ENCODE measurements at regions not wholly inside any gene's neighbourhood (a gene's known extent, or its start where the extent isn't known, plus 50 kb on each side); places are given as distances from the start of the nearest gene placed in this dataset.
"Not testable (repeated sequence)": the region's sequence is repeated elsewhere in the genome, so short reads cannot be mapped to it uniquely, and the experiment has no call there.

DNA sequence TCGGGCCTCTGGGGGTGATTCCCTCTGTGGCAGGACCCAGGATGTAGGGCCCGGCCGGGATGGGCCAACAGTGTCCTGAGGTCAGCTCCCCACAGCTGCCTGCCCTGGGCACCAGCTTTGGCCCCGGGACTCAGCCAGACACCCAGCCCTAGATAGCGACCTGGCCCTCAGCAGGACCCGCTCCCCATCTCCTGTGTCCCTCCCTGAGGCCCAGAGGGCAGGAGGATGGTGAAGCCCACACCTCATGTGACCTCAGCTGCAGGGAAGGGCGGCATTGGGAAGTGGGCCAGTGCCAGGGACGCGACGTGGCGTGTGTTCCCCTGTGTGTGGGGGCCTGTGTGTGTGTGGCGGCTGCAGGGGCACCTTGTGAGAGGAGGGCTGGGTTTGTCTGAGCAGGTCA, 115.6 kb downstream of the TMEM121 start:
- H3K36me3 ChIP-seq (ENCODE audit: insufficient read depth, low read length); H2AFZ ChIP-seq (ENCODE audit: low read depth, low read length); H3K9me3 ChIP-seq (ENCODE audit: low read length); H3K4me1 ChIP-seq (ENCODE audit: insufficient read depth, low read length); H3K4me3 ChIP-seq (ENCODE audit: low read length): not testable (repeated sequence)
- peaks cover 19% of the 10 kb centered on the region for H3K27me3 ChIP-seq (ENCODE audit: insufficient read depth, low read length)

DNA sequence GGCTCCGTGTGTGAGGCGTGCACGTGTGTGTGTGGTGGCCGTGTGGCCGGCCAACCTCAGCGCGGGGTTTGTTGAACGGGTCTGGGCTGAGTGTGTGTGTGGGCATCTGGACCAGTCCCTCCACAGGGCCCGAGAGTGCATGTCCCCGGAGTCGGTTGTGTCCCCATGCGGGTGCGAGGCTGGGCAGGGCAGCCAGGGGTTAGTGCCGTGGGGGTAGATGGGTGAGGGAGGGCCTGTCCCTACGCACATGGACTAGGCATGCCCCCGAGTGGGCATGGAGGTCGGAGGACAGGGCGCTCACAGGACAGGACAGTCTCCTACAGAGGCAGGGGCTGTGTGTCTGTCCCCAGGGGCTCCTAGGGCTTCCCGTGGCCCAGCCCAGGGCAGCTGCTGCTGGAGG, 116.1 kb downstream of the TMEM121 start:
- not testable (repeated sequence) for H3K4me3 ChIP-seq (ENCODE audit: low read length); H3K9me3 ChIP-seq (ENCODE audit: low read length); H3K36me3 ChIP-seq (ENCODE audit: insufficient read depth, low read length); H3K4me1 ChIP-seq (ENCODE audit: insufficient read depth, low read length); H2AFZ ChIP-seq (ENCODE audit: low read depth, low read length)
- H3K27me3 ChIP-seq (ENCODE audit: insufficient read depth, low read length): peaks cover 19% of the 10 kb centered on the region

DNA sequence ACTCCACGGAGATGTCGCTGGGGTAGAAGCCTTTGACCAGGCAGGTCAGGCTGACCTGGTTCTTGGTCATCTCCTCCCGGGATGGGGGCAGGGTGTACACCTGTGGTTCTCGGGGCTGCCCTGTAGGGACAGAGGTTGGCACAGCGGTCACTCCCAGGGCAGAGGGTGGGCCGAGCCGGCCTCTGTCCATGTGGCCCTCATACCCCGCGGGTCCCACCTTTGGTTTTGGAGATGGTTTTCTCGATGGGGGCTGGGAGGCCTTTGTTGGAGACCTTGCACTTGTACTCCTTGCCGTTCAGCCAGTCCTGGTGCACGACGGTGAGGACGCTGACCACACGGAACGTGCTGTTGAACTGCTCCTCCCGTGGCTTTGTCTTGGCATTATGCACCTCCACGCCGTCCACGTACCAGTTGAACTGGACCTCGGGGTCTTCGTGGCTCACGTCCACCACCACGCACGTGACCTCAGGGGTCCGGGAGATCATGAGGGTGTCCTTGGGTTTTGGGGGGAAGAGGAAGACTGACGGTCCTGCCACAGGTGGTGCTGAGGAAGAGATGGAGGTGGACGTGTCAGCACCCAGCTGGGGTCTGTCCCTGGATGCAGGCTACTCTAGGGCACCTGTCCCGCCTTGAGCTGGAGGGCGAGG, 117.1 kb downstream of the TMEM121 start:
- H3K27me3 ChIP-seq (ENCODE audit: insufficient read depth, low read length): peaks cover 24% of the 10 kb centered on the region
- not testable (repeated sequence) for H2AFZ ChIP-seq (ENCODE audit: low read depth, low read length); H3K4me3 ChIP-seq (ENCODE audit: low read length); H3K36me3 ChIP-seq (ENCODE audit: insufficient read depth, low read length); H3K4me1 ChIP-seq (ENCODE audit: insufficient read depth, low read length); H3K9me3 ChIP-seq (ENCODE audit: low read length)

DNA sequence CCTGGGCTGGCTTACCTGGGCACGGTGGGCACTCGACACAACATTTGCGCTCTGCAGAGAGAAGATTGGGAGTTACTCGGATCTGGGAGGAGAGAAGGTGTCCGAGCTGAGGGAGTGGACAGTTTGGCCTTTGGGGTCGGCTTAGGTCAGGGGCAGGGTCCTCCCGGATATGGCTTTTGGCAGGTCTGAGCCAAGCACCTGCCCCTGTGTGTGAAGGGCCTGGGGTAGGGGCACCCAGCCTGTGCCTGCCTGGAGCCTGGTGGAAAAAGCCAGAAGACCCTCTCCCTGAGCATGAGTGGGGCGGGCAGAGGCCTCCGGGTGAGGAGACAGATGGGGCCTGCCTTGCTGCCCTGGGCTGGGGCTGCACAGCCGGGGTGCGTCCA, 117.7 kb downstream of the TMEM121 start:
- H3K4me1 ChIP-seq (ENCODE audit: insufficient read depth, low read length); H3K9me3 ChIP-seq (ENCODE audit: low read length); H3K4me3 ChIP-seq (ENCODE audit: low read length); H2AFZ ChIP-seq (ENCODE audit: low read depth, low read length); H3K36me3 ChIP-seq (ENCODE audit: insufficient read depth, low read length): not testable (repeated sequence)
- H3K27me3 ChIP-seq (ENCODE audit: insufficient read depth, low read length): peaks cover 24% of the 10 kb centered on the region

DNA sequence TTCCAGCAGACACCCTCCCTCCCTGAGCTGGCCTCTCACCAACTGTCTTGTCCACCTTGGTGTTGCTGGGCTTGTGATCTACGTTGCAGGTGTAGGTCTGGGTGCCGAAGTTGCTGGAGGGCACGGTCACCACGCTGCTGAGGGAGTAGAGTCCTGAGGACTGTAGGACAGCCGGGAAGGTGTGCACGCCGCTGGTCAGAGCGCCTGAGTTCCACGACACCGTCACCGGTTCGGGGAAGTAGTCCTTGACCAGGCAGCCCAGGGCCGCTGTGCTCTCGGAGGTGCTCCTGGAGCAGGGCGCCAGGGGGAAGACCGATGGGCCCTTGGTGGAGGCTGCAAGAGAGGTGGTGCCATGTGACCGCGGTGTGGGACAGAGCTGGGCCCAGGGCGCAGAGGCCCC, 118.1 kb downstream of the TMEM121 start:
- H3K4me3 ChIP-seq (ENCODE audit: low read length); H2AFZ ChIP-seq (ENCODE audit: low read depth, low read length); H3K4me1 ChIP-seq (ENCODE audit: insufficient read depth, low read length); H3K9me3 ChIP-seq (ENCODE audit: low read length); H3K36me3 ChIP-seq (ENCODE audit: insufficient read depth, low read length): not testable (repeated sequence)
- peaks cover 24% of the 10 kb centered on the region for H3K27me3 ChIP-seq (ENCODE audit: insufficient read depth, low read length)

DNA sequence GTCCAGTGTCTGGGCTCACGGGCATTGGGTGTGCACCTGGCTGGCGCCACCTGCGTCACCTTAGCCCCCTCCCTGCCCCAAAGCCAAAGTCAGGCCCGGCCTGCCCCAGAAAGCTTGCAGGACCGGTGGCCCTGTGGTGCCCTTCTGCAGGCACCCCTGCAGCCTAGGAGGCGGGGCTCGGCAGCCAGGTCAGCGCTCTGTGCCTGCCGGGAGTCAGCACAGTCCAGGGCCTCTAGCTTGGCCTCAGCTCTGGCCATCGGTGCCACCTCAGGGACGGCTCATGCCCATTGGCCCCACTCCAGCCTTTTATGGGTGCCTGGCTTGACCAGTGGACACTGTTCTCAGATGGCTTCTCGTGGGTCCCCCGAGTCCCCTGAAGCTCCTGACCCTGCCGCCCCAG, 118.5 kb downstream of the TMEM121 start:
- H3K4me1 ChIP-seq (ENCODE audit: insufficient read depth, low read length); H3K9me3 ChIP-seq (ENCODE audit: low read length): not testable (repeated sequence)

DNA sequence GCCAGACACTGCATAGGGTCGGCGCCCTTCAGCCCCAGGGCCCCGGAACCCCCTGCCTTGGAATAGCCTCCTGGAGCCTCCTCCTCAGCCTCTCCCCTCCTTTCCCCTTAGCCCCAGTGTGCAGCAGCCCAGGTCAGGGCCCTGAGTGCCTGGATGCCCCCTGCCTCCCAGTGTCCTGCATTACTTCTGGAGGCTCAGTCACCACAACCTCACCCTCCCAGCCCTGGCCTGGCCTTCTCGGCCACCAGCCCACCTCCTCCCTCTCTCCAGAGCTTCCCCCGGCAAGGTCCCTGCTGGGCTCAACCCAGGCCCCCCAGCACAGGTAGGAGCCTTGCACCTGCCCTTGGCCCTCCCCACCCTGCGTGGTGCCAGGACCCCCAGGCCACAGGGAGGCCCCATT, 119.0 kb downstream of the TMEM121 start:
- not testable (repeated sequence) for H3K4me1 ChIP-seq (ENCODE audit: insufficient read depth, low read length); H3K9me3 ChIP-seq (ENCODE audit: low read length); H3K4me3 ChIP-seq (ENCODE audit: low read length); H2AFZ ChIP-seq (ENCODE audit: low read depth, low read length); H3K36me3 ChIP-seq (ENCODE audit: insufficient read depth, low read length)
- H3K27me3 ChIP-seq (ENCODE audit: insufficient read depth, low read length): peaks cover 23% of the 10 kb centered on the region

More for the DNA sequence above, 118.5 kb downstream of the TMEM121 start:
- H3K4me3 ChIP-seq (ENCODE audit: low read length); H2AFZ ChIP-seq (ENCODE audit: low read depth, low read length); H3K36me3 ChIP-seq (ENCODE audit: insufficient read depth, low read length): not testable (repeated sequence)
- H3K27me3 ChIP-seq (ENCODE audit: insufficient read depth, low read length): peaks cover 24% of the 10 kb centered on the region

DNA sequence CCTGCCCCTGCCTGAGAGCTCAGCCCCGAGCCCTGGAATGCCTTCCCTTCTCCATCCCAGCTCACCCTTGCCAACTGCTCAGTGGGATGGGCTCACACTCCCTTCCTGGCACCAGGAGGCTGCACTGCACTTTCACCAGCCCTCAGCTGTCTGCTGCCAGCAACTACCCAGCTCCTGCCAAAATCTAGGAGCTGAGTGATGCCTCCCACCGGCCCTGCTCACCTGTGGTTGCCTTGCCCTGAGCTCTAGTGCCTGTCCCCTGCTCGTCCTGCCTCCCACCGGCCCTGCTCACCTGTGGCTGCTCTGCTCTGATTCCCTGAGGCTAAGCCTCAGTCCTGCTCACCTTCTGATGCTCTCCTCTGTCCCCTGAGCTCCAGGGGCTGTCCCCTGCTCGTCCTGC, 119.8 kb downstream of the TMEM121 start:
- peaks cover 17% of the 10 kb centered on the region for H3K27me3 ChIP-seq (ENCODE audit: insufficient read depth, low read length)
- no peak overlapping the region for H3K4me3 ChIP-seq (ENCODE audit: low read length)
- no peaks in the 10 kb centered on the region for H3K9me3 ChIP-seq (ENCODE audit: low read length)
- H3K36me3 ChIP-seq (ENCODE audit: insufficient read depth, low read length): no peaks in the 10 kb centered on the region
- H3K4me1 ChIP-seq (ENCODE audit: insufficient read depth, low read length): no peaks in the 10 kb centered on the region
- no peak overlapping the region for H2AFZ ChIP-seq (ENCODE audit: low read depth, low read length)

- H3K4me3 ChIP-seq (ENCODE audit: low read length); H3K9me3 ChIP-seq (ENCODE audit: low read length); H3K36me3 ChIP-seq (ENCODE audit: insufficient read depth, low read length); H2AFZ ChIP-seq (ENCODE audit: low read depth, low read length); H3K4me1 ChIP-seq (ENCODE audit: insufficient read depth, low read length): not testable (repeated sequence)
- peaks cover 13% of the 10 kb centered on the region for H3K27me3 ChIP-seq (ENCODE audit: insufficient read depth, low read length)
Measured at GRCh38 chr14:105646711-105647281, 120.4 kb downstream of the TMEM121 start.

DNA sequence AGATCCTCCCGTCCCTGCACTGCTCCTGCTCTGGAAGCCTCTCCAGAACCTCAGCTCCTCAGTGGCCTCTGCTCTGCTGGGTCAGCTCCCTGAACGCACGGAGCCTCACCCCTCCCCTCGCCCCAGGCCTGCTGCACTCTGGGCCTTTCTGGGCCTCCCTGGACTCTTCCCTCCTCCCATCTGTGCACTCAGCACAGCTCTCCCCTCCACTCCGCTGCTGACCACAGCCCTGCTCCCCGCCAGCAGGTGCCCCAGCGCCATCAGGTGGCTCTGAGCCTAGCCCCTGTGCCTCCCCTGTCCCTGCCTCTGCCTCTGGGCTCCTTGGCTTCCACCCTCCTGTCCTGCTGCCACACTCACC, 121.0 kb downstream of the TMEM121 start:
- H3K27me3 ChIP-seq (ENCODE audit: insufficient read depth, low read length): peaks cover 13% of the 10 kb centered on the region
- H2AFZ ChIP-seq (ENCODE audit: low read depth, low read length); H3K9me3 ChIP-seq (ENCODE audit: low read length); H3K4me1 ChIP-seq (ENCODE audit: insufficient read depth, low read length); H3K36me3 ChIP-seq (ENCODE audit: insufficient read depth, low read length); H3K4me3 ChIP-seq (ENCODE audit: low read length): not testable (repeated sequence)

- H3K9me3 ChIP-seq (ENCODE audit: low read length): no peaks in the 10 kb centered on the region
- peaks cover 13% of the 10 kb centered on the region for H3K27me3 ChIP-seq (ENCODE audit: insufficient read depth, low read length)
- H3K4me1 ChIP-seq (ENCODE audit: insufficient read depth, low read length): no peaks in the 10 kb centered on the region
- H2AFZ ChIP-seq (ENCODE audit: low read depth, low read length): no peak overlapping the region
- H3K4me3 ChIP-seq (ENCODE audit: low read length): no peak overlapping the region
- no peaks in the 10 kb centered on the region for H3K36me3 ChIP-seq (ENCODE audit: insufficient read depth, low read length)
Measured at GRCh38 chr14:105647784-105648608, 121.6 kb downstream of the TMEM121 start.

- not testable (repeated sequence) for H3K4me1 ChIP-seq (ENCODE audit: insufficient read depth, low read length); H3K4me3 ChIP-seq (ENCODE audit: low read length); H2AFZ ChIP-seq (ENCODE audit: low read depth, low read length); H3K36me3 ChIP-seq (ENCODE audit: insufficient read depth, low read length); H3K9me3 ChIP-seq (ENCODE audit: low read length)
- H3K27me3 ChIP-seq (ENCODE audit: insufficient read depth, low read length): peaks cover 13% of the 10 kb centered on the region
Measured at GRCh38 chr14:105648609-105649535, 122.5 kb downstream of the TMEM121 start.

GRCh38 chr14:105652317-105652716, 125.9 kb downstream of the TMEM121 start:
- H3K4me3 ChIP-seq (ENCODE audit: low read length); H2AFZ ChIP-seq (ENCODE audit: low read depth, low read length); H3K4me1 ChIP-seq (ENCODE audit: insufficient read depth, low read length); H3K27me3 ChIP-seq (ENCODE audit: insufficient read depth, low read length); H3K9me3 ChIP-seq (ENCODE audit: low read length); H3K36me3 ChIP-seq (ENCODE audit: insufficient read depth, low read length): not testable (repeated sequence)

Data from neuron (in vitro differentiated cells).